Heart left ventricle (tissue), 13 donors: ENCODE measurements at regions not wholly inside any gene's neighbourhood (a gene's known extent, or its start where the extent isn't known, plus 50 kb on each side); places are given as distances from the start of the nearest gene placed in this dataset.

Experiments
- CTCF ChIP-seq, 12 donors: fragments of 200-600 bp; sonication (generic) in 4 of 12; IDR thresholded peaks; one replicate each; pipeline versions ENCODE4 v1.5.0 to v1.8.0; 2018 to 2022; ENCODE audit warnings: antibody characterized with exemption in 12 of 12, mild to moderate bottlenecking in 5 of 12
- POLR2A ChIP-seq, 2 donors: fragments of 450-650 bp; IDR thresholded peaks; one replicate each; pipeline ENCODE4 v1.6.1; 2017; ENCODE audit warnings: antibody characterized with exemption in 2 of 2, mild to moderate bottlenecking in 2 of 2, moderate library complexity in 2 of 2
- donor health status: ischemic (EF 13 %, LVEDD 7.1; RV severe dilation, severe dysfunction).
- donor health status: DM: no; HTN: yes; CAD: no.
- donor health status: DM: no; HTN: no; CAD: no.
- donor health status: ischemic (EF 25% LVEDD 6.9; RV normal size, moderate dysfunction).
- donor health status: ischemic (EF 25% LVEDD 5.7; RV mildly dilated, moderate dysfunction).
- donor health status: ischemic (EF 35%, LVEDD 5.7; RV mildly dilated, moderate dysfunction).
- donor health status: nonischemic (EF 11% LVEDD 7.7; RV severe dilation, severe dysfunction).
- donor health status: DM: yes; HTN: yes; CAD: no.
- donor health status: PGD.
- donor health status: ischemic (EF 29% LVEDD 5.4; RV normal size, mild dysfunction).
- donor health status: nonischemic (EF 23%, LVEDD 6.1; RV moderate dilation, normal function).

DNA sequence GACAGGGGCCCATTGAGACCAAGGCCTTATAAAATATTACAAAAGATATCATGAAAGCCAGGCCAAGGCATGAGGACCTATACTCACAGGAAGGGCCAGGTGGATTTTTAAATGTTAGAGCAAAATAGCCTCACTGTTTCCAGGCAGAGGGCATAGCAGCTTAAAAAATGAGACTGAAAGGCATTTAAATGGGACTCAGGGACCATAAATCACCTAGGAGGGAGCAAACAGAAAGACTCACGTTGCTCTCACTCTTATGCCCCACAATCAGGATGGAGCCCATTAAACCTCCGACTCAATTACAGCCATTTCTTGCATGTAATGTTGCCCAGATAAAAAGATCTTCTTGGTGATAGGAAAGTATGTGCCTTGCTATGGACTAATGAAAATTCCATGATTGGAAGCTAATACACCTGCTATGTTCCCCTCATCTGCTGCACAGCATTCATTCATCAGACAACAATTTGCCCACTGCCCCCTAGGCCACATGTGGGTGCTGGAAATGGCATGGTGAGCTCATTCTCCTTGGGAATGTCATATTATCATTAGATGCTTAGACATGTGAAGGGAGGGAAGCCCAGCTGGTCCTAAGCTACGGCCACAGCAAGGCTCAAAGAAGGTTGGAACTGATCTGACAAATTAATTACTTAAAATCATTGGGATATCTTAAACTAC lies 128.6 kb upstream of the GRIA1 start:
- TF ChIP-seq CTCF (IDR thresholded peaks at IDR 0.05) (no peak), POLR2A (IDR thresholded peaks at IDR 0.05) (no peak)
